Stimulated activated CD4-positive, alpha-beta T cell treated with anti-CD3 and anti-CD28 coated beads, Interleukin-4, amount 100 ng/mL, for 4 hours (primary cell): ENCODE measurements at regions not wholly inside any gene's neighbourhood (a gene's known extent, or its start where the extent isn't known, plus 50 kb on each side); places are given as distances from the start of the nearest gene placed in this dataset.

Experiments
- DNase-seq, 2 experiments: peaks; one replicate each; pipeline ENCODE4 v3.0.0-alpha.2; 2020

DNA sequence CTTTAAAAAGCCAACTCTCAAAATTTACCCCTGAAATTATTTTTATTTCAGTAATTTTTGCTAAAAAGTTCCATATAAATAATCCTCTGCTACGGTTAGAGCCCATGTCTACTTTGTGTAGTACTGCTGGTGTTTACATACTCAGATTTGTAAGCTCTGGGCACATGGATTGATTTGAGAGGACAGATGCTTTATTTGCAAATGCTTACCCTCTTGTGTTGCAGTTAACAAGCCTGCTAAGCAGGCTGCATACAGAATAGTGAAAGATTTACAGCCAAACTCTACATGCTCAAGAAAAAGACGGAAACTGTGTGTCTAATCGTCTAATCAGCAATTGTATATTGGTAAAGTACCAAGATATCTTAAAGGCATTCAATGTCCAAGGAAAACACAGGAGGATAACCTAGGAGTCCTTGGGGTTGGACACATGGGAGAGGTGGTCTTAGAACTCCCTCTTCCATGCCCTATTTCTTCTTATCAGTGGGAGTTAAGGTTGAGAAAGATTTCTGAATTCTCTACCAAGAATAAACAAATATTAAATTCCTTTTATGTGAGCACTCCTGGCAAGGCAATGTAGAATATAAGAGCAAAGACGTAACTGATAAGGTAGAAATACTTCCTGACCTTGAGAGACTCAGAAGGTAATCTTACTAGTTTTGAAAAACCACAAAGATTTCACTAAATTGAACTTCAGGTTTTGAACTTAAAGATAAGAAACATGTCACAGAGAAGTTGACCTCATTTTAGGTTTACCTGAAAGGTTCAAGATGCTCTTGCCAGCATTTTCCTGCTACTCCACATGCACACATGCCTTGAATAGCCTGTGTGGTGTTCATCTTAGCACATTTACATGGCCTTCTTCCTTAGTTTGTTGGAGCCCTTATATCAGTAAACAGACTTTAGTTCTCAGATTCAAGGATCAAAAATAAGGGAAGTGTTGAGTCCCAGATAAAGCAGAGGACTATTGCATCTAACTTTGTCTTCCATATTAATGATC, 1216.5 kb downstream of the SORCS3 start:
- DNase-seq = no peak

DNA sequence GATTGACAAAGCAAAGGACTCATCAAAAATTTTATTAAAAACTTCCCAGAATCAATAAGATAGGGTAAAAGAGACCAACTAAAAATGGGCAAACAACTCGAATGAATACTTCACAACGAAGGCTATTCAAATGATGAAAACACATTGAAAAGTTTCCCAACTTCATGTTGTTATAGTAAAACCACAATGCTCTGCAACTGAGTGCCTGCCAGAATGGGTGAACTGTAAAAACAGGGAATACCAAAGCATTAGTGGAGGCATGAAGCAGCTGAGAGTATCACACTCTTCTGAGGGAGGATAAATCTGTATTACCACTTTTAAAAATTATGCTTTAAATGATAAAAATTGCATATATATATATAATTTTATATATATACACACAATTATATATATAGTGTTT, 1214.7 kb downstream of the SORCS3 start:
- no peak for DNase-seq

DNA sequence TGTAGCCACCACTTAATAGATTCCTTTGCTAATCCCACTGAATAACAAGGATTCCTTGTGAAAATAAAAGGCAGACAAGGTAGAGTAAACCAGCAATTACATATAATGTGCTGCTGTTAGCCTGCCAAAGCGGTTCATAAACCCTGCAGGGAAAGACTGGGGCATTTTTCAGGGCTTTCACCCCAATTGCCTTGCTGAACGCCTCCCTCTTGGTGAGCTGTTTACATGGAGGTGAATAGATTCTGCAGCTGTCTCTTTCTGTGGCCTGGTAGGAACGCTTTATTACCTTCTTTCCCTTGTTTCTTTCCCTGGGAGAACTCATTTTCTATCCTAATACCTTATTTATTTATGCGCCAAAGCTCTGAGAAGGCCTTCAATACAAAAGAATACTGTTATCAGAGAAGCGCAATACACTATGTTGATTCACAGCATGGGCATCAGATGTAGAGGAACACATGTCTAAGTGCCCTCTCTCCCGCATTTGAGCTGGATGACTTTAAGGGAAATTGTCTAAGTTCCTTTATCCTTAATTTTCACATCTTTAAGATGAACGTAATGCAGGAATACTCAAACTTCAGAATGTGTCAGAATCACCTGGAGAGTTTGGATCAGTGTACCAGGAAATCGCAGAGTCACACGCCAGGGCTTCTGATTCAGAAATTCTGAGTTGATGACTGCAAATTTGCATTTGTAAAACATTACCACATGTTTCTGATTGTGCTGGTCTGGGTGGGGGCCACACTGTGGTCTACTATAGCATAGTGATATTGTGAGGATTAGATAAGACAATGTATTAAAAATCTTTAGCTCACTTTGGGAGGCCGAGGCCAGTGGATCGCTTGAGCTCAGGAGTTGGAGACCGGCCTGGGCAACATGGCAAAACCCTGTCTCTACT, 1203.8 kb downstream of the SORCS3 start:
- no peak for DNase-seq

DNA sequence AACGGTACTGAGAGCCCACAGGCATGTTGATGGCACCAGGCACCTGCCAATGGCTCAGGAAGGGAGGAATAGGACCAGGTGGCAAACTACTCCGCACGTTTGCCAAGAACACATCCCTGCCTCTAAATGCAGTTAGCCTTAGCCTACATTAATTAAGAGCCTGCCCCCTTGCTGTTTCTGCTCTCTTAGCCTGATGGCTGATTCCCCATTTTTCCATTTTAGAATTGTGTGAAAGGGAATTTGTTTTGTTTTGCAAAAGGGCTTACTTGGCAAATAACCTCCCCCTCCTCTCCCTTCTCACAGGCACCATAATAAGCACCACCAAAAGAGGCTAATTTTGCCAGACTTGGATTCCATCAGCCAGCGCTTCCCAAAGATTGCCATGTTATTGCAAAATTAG, 1203.2 kb downstream of the SORCS3 start:
- no peak for DNase-seq

DNA sequence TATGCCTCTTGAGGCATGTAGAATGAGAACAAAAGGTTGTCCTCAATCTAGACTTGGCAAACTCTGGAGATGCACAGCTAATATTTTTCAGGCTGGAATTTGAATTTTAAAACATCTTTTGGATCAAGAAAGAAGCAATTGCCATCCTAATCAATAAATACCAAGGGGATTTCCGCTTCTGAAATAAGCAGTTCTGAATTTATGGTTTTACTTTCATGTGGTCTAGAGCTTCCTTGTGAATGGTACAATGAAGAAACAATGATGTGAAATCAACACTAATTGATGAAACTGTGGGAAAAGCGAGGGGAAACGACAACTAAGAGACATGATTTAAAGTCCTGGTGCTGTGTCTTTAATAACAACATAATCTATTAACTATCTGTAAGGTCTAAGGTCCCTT, 1202.7 kb downstream of the SORCS3 start:
- DNase-seq = no peak

DNA sequence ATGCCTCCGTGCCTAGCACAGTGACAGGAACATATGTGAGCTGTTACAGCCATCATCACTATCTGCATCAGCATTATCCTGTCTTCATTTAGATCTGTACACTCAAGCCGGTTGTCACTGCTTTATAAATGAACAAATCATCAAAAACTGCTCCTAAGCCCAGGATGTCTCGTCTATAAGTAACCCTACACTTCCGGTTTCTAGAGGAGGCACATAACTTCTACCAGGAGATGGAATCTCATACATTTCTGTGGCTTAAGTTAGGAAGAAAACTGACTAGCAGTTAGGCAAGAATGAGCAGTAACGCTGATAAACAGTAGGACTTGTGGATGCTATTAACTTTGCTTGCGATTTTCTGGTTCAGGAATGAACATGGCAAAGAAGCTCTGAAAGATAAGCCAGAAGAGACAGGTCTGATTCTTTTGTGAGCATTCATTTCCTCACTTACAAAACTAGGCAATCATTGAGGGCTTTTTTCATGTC, 1199.2 kb downstream of the SORCS3 start:
- DNase-seq = no peak

DNA sequence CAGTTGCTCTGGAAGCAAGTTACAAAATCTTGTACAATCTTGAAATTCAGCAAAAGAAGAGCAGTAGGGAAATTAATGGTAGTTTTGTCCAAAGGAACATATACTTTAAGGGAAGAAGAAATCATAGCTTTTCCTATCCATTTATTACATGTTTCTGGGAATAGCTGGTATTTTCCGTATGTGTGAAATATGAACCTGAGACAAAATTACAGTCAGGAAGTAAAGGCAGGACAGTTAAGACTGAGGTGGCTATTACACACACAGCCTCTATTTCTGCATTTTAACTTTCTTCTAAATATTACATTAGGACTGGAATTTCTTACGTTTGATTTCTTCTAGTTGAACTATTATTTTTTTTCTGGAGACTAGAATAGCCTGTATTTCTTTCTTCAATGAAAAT, 1197.3 kb downstream of the SORCS3 start:
- DNase-seq = no peak

DNA sequence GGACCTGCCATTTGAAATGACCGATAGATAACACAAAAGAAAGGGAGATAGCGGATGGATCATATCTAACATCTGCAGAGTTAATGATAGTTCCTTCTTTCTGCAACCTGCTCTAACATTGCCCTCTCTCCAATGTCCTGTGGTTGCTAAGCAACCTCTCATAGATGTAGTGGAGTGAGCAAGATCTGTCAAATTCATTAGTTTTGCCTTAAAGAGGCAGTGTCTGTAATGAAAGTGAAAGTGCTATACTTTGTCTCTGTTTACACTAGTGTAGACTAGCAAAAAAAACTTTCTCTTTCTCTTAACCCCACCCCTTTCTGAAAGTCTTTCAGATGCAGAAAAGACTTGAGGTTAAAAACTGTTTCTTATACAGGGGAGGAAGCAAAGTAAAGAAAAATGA, 1196.9 kb downstream of the SORCS3 start:
- no peak for DNase-seq

DNA sequence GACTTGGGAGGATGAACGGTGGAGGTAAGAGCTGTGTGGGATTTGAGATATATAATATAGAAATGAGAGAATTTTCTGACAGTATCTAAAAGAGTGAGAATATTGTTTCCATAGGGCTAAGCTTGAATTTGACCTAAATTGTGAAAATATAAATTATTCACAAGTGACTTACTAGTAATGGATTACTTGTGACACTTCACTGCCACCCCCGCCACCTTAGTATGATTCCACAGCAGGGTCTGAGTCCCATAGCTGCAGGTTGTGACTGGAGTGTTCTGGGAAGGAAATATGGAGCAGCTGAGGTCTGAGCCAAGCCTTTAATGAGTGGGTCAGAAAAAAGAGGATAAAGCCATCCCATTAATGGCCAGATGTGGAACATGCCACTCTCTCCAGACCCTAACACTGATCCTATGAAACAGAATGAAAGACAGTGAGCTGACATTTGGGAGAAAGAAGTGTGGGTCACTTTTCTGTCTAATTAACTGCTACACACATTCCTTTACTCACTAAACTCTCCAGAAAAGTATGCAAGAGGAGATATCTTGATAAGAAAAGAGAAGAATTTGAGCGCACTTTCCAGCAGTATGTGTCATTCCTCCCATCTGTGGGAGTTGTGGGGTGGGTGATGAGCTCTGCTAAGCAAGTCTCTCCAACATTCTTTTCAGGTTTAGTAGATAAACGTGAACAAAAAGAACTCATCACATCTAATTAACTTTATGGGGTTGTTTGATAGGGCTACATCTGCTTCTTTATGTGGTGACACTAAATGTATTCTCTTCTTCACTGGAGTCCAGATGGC, 1193.4 kb downstream of the SORCS3 start:
- DNase-seq = no peak

DNA sequence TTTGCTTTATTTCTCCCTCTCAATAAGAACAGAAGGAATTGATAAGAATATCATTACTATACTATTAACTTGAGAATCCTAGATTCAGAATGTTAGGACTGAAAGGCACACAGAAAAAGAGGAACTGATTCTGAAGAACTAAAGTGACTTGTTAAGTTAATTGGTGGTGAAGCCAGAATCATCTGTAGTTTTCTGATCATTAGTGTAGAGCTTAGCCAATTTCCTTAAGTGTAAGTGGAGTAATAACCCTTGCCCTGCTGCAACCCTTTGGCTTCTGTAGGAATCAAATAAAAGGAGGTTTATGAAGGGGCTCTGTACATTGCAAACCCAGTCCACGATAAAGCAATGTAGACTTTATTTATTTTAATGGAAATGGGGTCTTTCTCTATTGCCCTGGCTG, 1186.0 kb downstream of the SORCS3 start:
- DNase-seq = no peak

DNA sequence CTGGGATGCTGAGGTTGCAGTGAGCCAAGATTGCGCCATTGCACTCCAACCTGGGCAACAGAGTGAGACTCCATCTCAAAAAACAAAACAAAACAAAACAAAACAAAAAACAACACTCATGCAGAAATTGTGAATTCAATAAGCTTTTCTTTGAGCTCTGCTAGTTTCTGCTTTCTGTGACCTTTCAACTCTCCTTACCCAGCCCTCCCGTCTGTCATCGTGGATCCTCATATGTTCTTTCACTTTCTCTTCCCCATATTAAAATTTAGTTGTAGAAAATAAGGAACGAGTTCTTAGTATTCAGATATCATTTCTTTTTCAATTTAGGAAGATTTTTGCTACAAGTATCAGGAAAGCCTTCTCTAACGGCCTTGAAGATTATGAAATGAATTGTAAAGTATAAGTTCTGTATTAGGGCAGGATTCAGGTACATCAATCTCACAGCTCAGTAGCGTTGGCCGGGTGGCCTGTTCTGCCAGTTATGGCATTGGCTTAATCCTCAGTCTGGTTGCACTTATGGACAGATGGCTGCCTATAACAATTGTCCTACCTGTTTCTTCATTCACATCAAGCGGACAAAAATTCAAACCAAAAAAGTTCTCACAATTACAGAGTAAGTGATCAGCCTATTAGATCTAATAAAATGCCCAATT, 1167.0 kb downstream of the SORCS3 start:
- DNase-seq = no peak

DNA sequence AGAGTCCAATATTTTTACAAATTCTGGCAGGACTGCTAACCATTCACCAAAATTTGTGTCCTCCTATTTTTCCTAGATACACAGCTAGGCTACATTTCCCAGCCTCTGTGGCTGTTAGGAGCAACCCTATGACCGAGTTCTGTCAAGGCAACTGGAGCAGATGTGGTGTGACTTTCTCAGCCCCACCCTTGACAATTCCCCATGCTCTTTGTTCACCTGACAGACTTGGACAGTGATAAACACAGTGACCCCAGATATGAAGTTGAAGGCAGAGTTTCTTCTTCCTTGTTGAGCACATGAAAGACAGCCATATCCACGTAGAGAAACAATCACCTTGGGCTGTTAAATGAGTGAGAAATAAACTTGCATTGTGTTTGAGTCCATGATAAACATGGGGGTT, 1162.1 kb downstream of the SORCS3 start:
- DNase-seq = no peak

DNA sequence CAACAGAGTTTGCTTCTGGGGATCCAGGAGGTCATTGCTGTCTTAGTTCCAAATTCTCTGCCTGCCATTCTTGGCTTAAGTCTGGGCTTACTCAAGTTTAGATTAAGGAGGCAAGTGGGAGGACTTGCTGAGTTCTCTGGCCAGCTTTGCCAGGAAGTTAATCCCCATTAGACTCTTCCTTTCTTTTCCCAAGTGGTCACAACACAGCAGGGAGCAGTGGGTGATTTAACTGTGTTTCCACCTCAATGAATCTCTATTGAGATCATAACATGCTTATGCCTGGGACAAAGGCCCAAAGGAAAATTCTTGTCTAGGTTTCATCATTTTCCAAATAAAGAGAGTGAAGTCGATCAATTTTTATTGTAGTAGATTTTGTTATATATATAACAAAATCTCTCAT, 1159.6 kb downstream of the SORCS3 start:
- DNase-seq = no peak

DNA sequence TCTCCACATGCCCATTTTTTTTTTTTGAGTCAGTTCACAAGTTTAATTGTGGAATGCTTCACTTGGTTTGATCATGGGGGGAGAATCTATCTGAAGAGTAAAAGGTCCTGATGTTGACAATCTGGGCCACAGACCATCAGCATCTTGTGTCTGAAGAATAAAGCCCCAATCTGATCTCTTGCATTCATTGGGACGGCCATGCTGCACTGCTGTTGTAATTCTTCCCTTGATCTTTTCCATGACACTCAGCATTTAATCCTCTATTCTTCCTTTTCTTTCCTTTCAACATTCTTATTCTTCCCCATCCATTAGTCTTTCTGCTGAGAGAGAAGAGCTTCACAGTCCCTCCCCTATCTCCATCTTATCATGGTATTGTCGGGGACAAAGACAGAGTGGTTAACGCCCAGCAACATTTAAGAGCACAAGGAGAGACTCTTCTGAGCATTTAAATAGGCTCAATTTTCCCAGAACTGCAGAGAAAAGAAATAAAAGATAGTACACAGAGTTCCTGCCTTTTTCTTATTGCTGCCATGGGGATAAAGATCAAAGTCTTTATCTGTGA, 1157.3 kb downstream of the SORCS3 start:
- DNase-seq = no peak

DNA sequence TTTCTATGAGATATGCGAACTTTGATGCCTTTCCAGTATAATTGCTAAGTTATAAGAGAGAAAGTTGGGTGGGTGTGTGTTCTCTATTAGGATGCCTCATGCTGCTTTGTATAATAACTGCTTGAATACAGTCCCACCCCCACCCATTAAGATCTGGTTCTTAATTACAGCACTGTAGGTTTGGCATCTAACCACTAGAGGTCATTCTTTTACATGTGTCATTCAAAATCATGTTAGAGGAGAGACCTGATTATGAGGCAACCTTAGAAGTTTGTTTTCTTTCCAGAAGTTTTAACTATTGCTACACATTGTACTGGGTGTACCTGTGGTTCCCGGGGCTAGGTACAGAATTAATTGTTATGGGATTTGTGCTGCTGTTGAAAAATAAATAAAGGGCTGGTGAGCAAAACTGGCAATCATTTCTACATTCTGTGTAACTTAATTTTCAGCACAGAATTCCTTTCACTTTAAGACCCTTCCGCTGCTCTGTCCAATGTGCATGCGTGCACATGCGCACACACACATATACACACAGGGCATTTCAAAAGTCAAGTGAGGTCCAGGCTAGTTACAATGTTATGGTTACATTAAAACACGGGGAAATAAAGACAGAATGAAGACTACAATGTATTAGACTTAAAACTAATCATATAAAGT, 1156.3 kb downstream of the SORCS3 start:
- DNase-seq = no peak

DNA sequence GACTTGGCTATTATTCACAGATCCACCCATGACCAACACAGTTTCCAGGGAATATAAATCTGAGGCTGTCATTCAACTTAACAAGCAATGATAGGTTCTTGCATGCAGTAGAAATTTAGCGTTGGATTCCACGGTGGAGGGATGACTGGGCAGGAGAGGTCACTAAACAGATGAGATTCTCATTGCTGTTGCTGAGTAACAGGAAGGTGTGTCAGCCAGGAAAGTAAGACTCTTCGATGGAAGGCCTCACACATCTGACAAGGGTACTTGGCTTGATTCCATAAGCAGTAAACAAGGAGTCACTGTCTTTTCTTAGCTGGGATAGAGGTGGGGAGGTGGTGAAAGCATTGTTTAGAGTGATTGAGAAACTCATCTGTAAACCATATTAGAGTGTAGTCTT, 1152.0 kb downstream of the SORCS3 start:
- no peak for DNase-seq

DNA sequence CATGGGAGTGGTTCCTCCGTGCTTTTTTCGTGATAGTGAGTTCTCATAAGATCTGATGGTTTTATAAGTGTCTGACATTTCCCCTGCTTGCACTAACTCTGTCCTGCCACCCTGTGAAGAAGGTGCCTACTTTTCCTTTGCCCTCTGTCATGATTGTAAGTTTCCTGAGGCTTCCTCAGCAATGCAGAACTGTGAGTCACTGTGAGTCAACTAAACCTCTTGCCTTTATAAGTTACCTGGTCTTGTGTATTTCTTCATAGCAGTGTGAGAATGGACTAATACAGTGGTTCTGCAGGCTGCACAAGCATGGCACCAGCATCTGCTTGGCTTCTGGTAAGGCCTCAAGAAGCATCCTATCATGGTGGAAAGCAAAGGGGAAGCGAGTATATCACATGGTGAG, 1144.6 kb downstream of the SORCS3 start:
- no peak for DNase-seq

DNA sequence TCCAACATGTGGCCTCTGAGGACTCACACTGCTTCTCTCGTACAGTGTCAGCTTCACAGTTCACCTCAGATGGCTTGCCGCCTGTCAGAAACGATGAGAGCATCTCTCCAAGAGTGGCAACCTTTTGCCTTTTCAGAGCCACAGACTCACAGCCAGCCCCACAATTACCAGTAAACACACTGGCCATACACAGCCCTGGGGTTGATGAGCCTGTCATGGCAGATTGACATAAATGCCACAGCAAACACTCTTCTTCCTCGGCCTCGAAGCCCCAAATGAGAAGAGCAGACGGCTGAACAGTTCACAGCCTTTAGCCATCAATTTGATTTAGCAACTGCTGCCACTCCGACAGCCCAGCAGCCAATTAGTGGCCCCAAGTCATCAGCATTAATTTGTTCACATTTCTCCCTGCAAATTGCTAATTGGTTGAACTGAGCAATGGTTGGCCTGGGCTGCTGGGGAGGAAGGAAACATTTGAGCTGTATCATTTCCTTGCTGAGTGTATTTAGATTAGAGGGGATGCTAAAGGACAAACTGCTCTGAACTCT, 1142.9 kb downstream of the SORCS3 start:
- no peak for DNase-seq

DNA sequence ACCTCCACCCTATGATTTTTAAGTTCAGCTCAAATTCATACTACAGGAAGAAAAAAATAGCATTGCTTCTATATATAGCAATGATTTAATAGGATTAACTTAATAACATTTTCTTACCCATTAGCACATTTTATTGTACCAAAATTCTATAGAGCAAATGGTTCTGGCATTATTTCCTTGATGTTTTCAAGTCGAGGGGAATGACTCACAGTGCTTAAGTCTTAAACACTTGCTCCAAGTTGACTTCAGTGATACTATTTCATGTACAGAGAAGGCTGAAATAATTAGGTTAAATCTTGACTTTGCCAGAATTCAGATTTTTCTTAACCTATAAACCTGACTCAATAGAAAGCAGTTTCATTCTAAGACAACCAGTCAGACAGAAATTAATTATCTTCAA, 1133.8 kb downstream of the SORCS3 start:
- no peak for DNase-seq

DNA sequence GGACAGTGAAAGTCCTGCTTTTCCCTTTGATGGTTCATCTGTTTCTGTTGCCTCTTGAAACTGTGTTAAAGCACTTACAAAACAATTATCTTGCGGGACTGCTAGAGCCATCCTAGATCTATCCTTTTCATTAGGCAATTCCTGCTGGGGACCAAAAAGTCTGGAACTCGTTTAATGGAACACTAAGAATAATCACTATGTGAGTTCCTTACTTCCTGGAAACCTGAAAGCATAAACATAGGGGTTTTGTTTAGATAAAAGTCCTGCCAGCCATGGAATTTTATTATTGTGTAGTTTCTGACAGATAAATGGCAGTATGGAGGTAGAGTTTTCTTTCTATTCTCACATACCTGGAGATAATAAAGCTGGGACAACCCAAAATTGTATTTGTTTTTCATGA, 1133.3 kb downstream of the SORCS3 start:
- DNase-seq = no peak
